ENCODE measurements at regions not wholly inside any gene's neighbourhood (a gene's known extent, or its start where the extent isn't known, plus 50 kb on each side); places are given as distances from the start of the nearest gene placed in this dataset.
"Not testable (repeated sequence)": the region's sequence is repeated elsewhere in the genome, so short reads cannot be mapped to it uniquely, and the experiment has no call there.

- DNase-seq (ENCODE audit: low read depth in 2 of 2): no peak
Measured at GRCh38 chr7:35971133-35971891, 170.5 kb downstream of the SEPTIN7 start.

DNA sequence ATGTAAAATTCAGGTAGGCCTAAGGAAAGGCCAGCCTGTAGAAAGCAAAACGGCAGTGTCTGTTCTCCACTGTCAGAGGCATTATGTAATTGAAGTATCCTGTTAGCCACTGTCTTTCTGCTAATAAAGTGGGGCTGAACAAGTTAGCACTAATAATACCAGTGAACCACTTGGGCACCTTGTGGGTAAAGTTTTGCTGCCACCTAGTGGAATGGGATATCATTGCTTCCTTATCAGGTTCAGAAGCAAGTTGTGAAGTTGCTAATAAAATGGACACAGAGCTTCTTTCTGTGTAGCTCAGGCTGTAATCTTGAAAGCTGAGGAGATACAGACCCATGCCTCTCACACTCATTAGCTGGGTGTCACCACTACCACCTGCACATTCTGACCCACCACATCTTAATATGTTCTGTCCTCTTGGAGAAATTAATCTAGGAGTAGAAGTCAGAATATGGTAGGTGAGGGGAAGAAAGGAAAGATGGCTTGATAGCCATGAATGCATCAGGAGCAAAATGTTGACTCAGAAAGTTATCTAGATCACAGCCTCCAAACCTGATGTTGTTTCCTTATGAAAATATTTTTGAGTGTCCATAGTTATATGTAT is 175.1 kb downstream of the SEPTIN7 start:
- peak; percentile 33 to 38 for DNase-seq (ENCODE audit: low read depth in 2 of 2)

GRCh38 chr7:35978816-35979640 is 174.0 kb upstream of the EEPD1 start:
- DNase-seq (ENCODE audit: low read depth in 2 of 2): not testable (repeated sequence)

- no peak for DNase-seq (ENCODE audit: low read depth in 2 of 2)
Measured at GRCh38 chr7:35982600-35982999, 170.5 kb upstream of the EEPD1 start.

DNA sequence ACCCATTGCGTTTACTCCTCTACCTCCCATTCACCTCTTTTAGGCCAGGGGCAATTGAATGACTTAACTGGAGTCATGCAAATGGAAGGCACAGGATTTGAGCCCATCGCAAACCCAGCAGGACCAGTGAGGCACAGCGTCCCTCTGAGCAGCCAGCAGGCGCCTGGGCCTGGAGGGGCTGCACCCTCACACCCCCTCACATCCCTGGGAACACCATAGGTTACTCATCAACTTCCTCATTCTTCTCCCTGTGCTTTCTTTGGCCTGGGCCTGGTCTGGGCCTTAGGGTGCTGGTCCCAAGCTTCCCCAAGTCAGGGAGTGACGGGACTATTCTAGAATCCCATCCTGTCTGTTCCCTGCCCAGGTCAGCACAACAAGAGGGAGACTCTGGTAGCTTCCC is 169.4 kb upstream of the EEPD1 start:
- no peak for DNase-seq (ENCODE audit: low read depth in 2 of 2)

DNA sequence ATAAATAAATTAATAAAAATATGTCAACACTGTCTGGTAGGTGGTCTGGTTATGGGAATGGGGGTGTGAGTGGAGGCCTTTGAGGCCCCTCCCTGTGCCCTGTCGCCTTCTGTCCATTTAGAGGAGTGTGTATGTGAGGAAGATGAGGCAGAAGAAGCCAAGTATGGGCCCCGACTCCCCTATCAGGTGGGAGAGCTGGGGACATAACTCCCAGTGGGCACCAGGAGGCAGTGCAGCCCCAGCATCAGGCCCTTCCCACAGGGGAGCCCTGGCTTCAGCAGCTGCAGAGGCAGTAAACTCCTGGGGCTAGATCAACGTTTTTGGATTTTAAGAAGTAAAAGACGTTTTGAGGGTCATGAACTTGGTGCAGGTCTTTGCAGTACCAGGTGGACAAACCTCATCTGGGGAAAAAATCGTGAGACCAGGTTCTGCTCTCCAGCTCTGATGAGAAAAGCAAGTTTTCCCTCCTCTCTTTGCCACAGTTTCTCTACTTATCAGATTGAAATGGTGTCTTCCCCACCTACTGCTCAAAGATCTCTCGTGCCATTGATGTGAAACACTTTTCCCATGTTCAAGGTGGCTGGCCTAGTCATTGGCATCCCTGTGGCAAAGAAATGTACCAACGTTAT is 167.8 kb upstream of the EEPD1 start:
- peak in 1 of 2 experiments; percentile 34 for DNase-seq (ENCODE audit: low read depth in 2 of 2)

DNA sequence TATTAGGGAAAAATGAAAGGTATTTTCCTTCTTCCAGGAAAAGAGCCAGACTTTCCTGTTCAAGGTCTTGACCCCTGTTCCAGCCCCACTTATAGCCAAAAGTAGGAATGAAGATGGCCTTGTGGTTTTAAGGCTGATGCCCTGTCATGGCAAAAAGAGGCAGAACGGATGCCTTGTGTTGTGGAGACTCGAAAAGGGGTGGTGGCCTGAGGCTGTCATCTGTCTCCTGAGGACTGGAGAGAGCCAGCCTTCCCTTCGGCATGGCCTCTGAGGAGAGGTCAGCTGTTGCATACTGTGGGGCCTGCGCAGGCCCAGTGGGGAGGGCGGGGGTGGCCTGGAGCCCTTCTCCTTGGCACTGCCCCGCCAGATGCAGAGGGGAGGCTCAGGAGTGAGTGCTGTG is 166.0 kb upstream of the EEPD1 start:
- DNase-seq (ENCODE audit: low read depth in 2 of 2): no peak

- DNase-seq (ENCODE audit: low read depth in 2 of 2): no peak
Measured at GRCh38 chr7:35988105-35988504, 164.9 kb upstream of the EEPD1 start.

DNA sequence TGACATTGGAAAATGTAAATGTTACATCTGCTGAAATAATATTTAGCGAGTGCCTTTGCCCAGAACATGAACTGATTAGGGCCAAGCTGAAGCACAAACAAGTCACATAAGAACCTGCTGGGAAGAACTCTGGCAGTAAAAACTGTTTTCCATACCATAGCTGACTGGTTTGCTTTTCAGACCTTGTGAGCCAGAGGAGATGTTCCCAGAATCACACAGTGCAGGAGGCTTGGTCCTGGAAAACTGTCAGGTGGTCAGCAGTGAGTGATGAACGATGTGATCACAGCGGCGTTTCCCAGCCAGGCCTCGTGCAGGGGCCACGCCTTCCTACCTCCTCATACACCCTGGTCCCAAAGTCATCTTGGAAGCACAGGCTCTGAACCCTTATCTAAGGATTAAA is 164.2 kb upstream of the EEPD1 start:
- DNase-seq (ENCODE audit: low read depth in 2 of 2): no peak

DNA sequence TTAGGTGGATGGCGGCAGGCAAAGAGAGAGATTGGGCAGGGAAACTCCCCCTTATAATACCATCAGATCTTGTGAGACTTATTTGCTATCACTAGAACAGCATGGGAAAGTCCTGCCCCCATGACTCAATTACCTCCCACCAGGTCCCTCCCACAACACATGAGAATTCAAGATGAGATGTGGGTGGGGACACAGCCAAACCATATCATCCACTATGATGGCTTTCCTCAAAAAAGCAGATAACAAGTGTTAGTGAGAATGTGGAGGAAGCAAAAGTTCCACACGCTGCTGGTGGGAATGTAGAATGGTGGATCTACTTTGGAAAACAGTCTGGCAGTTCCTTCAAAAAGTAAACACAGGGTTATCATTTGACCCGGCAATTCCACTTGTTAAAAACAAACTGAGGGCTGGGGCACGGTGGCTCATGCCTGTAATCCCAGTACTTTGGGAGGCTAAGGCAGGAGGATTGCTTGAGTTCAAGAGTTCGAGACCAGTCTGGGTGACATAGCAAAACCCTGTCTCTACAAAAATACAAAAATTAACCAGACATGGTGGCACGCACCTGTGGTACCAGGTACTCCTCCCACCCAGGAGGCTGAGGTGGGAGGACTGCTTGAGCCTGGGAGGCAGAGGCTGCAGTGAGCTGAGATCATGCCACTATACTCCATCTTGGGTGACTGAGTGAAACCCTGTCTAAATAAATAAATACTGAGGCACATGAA is 161.4 kb upstream of the EEPD1 start:
- DNase-seq (ENCODE audit: low read depth in 2 of 2): no peak

DNA sequence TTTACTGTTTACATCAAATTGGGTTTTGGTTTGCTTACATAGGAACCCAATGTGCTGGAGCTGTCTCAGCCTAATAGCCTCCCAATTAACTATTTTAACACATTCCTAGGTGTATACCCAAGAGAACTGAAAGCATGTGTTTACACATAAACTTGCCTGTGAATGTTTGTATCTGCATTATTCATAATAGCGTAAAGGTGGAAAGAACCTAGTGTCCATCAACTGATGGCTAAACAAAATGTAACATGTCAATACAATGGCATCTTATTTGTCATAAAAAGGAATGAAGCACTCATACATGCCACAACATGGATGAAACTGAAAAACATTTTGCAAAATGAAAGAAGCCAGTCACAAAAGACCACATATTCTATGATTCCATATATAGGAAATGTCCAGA is 160.6 kb upstream of the EEPD1 start:
- DNase-seq (ENCODE audit: low read depth in 2 of 2): no peak

DNA sequence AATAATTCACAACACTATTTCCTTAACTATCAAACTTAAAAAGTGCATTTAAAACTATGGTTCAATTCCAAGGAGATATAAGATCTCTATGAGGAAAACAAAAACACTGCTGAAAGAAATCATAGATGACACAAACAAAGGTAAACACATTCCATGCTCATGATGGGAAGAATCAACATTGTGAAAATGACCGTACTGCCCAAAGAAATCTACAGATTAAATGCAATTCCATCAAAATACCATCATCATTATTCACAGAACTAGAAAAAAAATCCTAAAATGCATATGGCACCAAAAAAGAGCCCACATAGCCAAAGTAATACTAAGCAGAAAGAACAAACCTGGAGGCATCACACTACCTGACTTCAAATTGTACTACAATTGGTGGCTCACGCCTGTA is 159.9 kb upstream of the EEPD1 start:
- no peak for DNase-seq (ENCODE audit: low read depth in 2 of 2)

GRCh38 chr7:35993676-35994606 is 159.1 kb upstream of the EEPD1 start:
- no peak for DNase-seq (ENCODE audit: low read depth in 2 of 2)

DNA sequence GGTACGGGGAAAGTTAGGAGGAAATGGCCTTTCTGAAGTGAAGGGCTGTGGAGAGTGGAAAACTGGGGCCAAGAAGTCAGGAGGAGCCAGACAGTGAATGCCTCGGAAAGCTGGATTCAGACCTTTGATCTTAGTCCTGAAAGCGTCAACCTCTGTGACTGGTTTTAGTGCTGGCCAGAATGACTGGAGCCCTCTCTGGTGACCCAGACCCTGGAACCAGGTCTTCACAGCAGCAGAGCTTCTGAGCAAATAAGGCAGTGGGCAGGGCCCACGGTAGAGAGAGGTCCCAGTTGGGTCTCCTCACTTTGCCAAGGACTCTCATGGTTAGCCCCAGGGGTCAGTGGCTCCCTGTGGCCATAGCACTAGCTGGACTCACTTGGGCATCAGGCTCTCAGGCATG is 157.7 kb upstream of the EEPD1 start:
- DNase-seq (ENCODE audit: low read depth in 2 of 2): no peak

- DNase-seq (ENCODE audit: low read depth in 2 of 2): no peak
Measured at GRCh38 chr7:35998481-35998880, 154.6 kb upstream of the EEPD1 start.

DNA sequence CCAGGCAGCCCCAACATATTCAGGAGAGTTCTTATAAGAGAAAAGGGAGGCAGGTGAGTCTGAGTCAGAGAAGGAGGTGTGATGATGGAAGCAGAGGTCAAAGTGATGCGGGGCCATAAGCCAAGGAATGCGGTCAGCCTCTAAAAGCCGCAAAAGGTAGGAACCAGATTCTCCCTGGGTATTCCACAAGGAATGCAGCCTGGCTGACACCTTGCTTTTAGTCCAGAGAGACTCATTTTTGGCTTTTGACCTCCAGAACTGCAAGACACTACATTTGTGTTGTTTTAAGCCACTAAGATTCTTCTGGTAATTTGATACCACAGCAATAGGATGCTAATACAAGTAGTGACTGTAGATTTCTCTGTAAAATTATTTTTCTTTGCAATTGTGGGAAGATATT is 151.5 kb upstream of the EEPD1 start:
- no peak for DNase-seq (ENCODE audit: low read depth in 2 of 2)

- no peak for DNase-seq (ENCODE audit: low read depth in 2 of 2)
Measured at GRCh38 chr7:36002900-36003299, 150.2 kb upstream of the EEPD1 start.

DNA sequence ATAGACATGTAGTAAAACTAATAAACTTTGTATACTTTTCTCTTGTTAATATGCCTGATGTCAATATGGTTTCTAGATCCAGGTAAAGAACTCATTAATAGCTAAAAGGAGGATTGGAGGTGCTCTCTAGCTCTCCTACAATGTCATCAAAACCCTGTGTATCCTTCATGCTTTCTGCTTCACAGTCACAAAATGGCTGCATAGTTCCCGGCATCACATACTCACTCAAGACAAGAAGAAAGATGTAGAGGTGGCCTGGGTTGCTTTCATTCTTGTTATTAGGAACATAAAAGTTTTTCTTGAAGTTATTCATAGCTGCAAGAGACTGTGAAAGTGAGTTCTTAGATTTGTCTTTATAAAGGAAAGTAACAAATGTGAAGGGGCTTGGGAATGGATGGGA is 149.7 kb upstream of the EEPD1 start:
- no peak for DNase-seq (ENCODE audit: low read depth in 2 of 2)

DNA sequence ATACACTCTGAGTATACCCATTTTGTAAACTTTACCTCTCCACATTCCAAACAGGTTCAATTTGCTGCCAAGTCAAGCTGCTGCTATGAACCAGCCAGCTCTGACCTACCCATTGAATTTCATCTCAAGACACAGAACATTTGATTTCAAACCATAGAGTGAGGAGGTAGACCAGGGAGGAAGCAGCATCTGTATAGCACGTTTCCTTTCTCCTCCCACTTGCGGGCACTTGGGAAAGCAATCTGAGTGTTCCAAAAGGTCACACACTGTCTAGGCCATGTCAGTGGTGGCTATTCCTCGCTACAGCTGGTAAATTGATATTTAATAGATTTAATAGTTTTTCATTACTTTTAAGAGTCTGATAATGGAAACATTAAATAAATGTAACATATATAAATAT is 147.8 kb upstream of the EEPD1 start:
- DNase-seq (ENCODE audit: low read depth in 2 of 2): no peak

DNA sequence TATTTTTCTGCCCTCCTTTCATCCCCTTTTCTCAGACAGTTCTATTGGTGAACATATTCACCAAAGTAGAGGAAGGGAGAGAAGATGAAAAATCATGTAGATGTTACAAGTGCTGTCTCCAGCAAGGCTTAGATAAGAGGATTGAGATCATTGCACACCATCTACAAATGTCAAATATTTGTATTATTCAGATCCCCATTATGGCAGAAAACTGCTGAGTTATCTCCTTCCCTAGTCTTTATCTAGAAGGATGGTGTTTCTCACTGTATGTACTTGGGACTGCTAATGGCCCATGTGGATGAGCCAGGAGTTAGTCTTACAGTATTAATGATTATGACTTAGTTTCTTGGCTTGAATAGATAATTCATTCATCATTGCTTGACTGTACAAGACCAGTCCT is 147.2 kb upstream of the EEPD1 start:
- DNase-seq (ENCODE audit: low read depth in 2 of 2): no peak

Measured in fibroblast of skin of left biceps (primary cell).